ENCODE measurements at regions not wholly inside any gene's neighbourhood (a gene's known extent, or its start where the extent isn't known, plus 50 kb on each side); places are given as distances from the start of the nearest gene placed in this dataset.

DNA sequence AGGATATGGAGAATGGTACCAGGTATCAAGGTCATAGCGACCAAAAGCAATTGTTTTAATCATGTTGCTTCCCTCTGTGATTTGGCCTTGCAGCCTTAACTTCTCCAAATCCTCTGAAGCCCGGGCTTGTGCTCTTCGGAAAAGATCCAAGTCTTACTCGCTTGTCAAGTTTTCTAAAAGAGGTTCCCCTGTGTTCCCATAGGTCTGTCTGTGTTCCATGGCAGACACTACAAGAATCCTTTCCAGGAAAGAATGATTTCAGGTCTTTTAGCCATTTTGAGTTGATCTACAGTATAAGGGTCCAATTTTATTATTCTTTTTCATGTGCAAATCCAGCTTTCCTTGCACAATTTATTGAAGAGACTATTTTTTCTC is 710.6 kb upstream of the DIAPH2 start:
- ChIA-PET POLR2A (no interaction called here), CTCF (no interaction called here)
- no peak for TF ChIP-seq CTCF (IDR thresholded peaks at IDR 0.05; ENCODE audit: control extremely low read depth, extremely low read depth, low read depth, missing control alignments)
- no peak for DNase-seq (ENCODE audit: extremely low spot score)

GRCh38 chrX:95974890-95975289 is 709.8 kb upstream of the DIAPH2 start:
- ChIA-PET CTCF (no interaction called here), POLR2A (no interaction called here)
- no peak for TF ChIP-seq CTCF (IDR thresholded peaks at IDR 0.05; ENCODE audit: control extremely low read depth, extremely low read depth, low read depth, missing control alignments)
- DNase-seq (ENCODE audit: extremely low spot score) = no peak

GRCh38 chrX:95995583-95995982 is 689.1 kb upstream of the DIAPH2 start:
- TF ChIP-seq CTCF (IDR thresholded peaks at IDR 0.05; ENCODE audit: control extremely low read depth, extremely low read depth, low read depth, missing control alignments) = no peak
- POLR2A ChIA-PET = no interaction called here
- no peak for DNase-seq (ENCODE audit: extremely low spot score)
- CTCF ChIA-PET = no interaction called here

GRCh38 chrX:95996294-95996693 is 688.3 kb upstream of the DIAPH2 start:
- no peak for DNase-seq (ENCODE audit: extremely low spot score)
- TF ChIP-seq CTCF (IDR thresholded peaks at IDR 0.05; ENCODE audit: control extremely low read depth, extremely low read depth, low read depth, missing control alignments) = no peak
- CTCF ChIA-PET = no interaction called here
- POLR2A ChIA-PET = no interaction called here

- TF ChIP-seq CTCF (IDR thresholded peaks at IDR 0.05; ENCODE audit: control extremely low read depth, extremely low read depth, low read depth, missing control alignments) = no peak
- ChIA-PET POLR2A (no interaction called here), CTCF (no interaction called here)
- no peak for DNase-seq (ENCODE audit: extremely low spot score)
Observed at GRCh38 chrX:96002431-96002830, 682.2 kb upstream of the DIAPH2 start.

- CTCF ChIA-PET = no interaction called here
- POLR2A ChIA-PET = no interaction called here
- TF ChIP-seq CTCF (IDR thresholded peaks at IDR 0.05; ENCODE audit: control extremely low read depth, extremely low read depth, low read depth, missing control alignments) = no peak
- DNase-seq (ENCODE audit: extremely low spot score) = no peak
Observed at GRCh38 chrX:96004386-96004785, 680.3 kb upstream of the DIAPH2 start.

DNA sequence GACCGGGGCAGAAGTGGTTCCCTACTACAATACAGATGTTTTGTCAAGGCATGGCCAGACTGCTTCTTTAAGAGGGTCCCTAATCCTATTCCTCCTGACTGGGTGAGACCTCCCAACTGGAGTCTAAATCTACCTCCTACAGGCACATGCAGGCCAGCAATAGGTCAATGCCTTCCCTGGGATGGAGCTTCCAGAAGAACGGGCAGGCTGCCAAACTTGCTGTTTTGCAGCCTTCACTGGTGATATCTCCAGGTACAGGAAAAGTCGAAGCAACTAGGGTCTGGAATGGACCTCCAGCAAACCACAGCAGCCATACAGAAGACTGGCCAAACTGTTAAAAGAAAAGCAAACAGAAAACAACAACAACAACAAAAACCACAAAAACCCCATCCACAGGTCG is 678.4 kb upstream of the DIAPH2 start:
- CTCF ChIA-PET = no interaction called here
- POLR2A ChIA-PET = no interaction called here
- TF ChIP-seq CTCF (IDR thresholded peaks at IDR 0.05; ENCODE audit: control extremely low read depth, extremely low read depth, low read depth, missing control alignments) = no peak
- DNase-seq (ENCODE audit: extremely low spot score) = no peak
